ENCODE measurements at regions not wholly inside any gene's neighbourhood (a gene's known extent, or its start where the extent isn't known, plus 50 kb on each side); places are given as distances from the start of the nearest gene placed in this dataset.

DNA sequence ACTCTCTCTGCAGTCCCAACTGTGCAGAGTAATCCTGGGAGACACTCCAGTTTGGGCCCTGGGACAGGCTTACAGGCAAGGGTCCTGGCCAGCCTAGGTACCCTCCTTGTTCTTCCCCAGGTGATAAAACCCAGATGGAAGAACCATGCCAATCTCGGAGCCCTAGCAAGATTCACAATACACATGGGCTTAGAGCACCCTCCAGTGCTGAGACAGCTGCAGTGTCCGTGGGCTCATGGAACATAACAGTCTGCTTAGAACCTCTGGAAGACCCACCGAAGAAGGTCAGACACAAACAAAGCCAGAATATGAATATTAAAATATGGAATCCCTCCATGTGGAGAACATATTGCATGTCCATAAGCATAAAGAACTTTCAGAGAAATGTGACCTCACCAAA is 568.1 kb downstream of the KCNJ3 start:
- peak; percentile 95 for ATAC-seq
- Mint-ChIP-seq H3K9me3 (no peaks in the 10 kb centered on the region), H3K36me3 (no peaks in the 10 kb centered on the region), H3K27ac (no peak overlapping the region), H3K4me3 (no peak overlapping the region), H3K27me3 (ENCODE audit: low read depth) (no peaks in the 10 kb centered on the region), H3K4me1 (no peaks in the 10 kb centered on the region)
- POLR2A ChIA-PET, result no interaction called here
- TF ChIP-seq, protein P1, sequence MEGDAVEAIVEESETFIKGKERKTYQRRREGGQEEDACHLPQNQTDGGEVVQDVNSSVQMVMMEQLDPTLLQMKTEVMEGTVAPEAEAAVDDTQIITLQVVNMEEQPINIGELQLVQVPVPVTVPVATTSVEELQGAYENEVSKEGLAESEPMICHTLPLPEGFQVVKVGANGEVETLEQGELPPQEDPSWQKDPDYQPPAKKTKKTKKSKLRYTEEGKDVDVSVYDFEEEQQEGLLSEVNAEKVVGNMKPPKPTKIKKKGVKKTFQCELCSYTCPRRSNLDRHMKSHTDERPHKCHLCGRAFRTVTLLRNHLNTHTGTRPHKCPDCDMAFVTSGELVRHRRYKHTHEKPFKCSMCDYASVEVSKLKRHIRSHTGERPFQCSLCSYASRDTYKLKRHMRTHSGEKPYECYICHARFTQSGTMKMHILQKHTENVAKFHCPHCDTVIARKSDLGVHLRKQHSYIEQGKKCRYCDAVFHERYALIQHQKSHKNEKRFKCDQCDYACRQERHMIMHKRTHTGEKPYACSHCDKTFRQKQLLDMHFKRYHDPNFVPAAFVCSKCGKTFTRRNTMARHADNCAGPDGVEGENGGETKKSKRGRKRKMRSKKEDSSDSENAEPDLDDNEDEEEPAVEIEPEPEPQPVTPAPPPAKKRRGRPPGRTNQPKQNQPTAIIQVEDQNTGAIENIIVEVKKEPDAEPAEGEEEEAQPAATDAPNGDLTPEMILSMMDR (IDR thresholded peaks at IDR 0.05), result 0 out of 2 replicates have a peak, but pooled peaks have one; percentile 17
- no peak for TF ChIP-seq ZBTB21 (CRISPR knock-in tag; IDR thresholded peaks at IDR 0.05; ENCODE audit: borderline replicate concordance)
- CTCF ChIA-PET, result no interaction called here
- DNase-seq (ENCODE audit: low spot score), result peak; percentile 22

DNA sequence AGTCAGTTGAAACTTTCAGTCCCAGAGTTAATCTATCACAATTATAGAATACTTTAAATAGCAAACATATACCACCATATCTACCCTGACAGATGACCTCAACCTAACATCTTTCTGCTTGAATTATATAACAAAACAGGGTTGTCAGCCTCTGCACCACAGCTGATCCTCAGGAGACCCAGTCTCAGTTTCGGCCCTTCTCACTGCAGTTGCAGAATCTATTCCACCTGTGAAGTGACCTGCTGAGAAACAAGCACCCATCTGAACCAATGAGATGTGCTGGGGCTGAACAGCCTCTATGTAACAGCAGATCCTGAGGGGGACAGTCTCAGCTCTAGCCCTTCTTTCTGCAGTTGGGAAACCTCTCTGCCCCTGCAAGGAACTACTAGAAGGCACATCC is 567.6 kb downstream of the KCNJ3 start:
- ChIA-PET CTCF (no interaction called here), POLR2A (no interaction called here)
- TF ChIP-seq, protein P2, sequence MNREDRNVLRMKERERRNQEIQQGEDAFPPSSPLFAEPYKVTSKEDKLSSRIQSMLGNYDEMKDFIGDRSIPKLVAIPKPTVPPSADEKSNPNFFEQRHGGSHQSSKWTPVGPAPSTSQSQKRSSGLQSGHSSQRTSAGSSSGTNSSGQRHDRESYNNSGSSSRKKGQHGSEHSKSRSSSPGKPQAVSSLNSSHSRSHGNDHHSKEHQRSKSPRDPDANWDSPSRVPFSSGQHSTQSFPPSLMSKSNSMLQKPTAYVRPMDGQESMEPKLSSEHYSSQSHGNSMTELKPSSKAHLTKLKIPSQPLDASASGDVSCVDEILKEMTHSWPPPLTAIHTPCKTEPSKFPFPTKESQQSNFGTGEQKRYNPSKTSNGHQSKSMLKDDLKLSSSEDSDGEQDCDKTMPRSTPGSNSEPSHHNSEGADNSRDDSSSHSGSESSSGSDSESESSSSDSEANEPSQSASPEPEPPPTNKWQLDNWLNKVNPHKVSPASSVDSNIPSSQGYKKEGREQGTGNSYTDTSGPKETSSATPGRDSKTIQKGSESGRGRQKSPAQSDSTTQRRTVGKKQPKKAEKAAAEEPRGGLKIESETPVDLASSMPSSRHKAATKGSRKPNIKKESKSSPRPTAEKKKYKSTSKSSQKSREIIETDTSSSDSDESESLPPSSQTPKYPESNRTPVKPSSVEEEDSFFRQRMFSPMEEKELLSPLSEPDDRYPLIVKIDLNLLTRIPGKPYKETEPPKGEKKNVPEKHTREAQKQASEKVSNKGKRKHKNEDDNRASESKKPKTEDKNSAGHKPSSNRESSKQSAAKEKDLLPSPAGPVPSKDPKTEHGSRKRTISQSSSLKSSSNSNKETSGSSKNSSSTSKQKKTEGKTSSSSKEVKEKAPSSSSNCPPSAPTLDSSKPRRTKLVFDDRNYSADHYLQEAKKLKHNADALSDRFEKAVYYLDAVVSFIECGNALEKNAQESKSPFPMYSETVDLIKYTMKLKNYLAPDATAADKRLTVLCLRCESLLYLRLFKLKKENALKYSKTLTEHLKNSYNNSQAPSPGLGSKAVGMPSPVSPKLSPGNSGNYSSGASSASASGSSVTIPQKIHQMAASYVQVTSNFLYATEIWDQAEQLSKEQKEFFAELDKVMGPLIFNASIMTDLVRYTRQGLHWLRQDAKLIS (CRISPR knock-in tag; IDR thresholded peaks at IDR 0.05; ENCODE audit: borderline replicate concordance), result no peak
- TF ChIP-seq, protein P3, sequence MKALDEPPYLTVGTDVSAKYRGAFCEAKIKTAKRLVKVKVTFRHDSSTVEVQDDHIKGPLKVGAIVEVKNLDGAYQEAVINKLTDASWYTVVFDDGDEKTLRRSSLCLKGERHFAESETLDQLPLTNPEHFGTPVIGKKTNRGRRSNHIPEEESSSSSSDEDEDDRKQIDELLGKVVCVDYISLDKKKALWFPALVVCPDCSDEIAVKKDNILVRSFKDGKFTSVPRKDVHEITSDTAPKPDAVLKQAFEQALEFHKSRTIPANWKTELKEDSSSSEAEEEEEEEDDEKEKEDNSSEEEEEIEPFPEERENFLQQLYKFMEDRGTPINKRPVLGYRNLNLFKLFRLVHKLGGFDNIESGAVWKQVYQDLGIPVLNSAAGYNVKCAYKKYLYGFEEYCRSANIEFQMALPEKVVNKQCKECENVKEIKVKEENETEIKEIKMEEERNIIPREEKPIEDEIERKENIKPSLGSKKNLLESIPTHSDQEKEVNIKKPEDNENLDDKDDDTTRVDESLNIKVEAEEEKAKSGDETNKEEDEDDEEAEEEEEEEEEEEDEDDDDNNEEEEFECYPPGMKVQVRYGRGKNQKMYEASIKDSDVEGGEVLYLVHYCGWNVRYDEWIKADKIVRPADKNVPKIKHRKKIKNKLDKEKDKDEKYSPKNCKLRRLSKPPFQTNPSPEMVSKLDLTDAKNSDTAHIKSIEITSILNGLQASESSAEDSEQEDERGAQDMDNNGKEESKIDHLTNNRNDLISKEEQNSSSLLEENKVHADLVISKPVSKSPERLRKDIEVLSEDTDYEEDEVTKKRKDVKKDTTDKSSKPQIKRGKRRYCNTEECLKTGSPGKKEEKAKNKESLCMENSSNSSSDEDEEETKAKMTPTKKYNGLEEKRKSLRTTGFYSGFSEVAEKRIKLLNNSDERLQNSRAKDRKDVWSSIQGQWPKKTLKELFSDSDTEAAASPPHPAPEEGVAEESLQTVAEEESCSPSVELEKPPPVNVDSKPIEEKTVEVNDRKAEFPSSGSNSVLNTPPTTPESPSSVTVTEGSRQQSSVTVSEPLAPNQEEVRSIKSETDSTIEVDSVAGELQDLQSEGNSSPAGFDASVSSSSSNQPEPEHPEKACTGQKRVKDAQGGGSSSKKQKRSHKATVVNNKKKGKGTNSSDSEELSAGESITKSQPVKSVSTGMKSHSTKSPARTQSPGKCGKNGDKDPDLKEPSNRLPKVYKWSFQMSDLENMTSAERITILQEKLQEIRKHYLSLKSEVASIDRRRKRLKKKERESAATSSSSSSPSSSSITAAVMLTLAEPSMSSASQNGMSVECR (CRISPR knock-in tag; IDR thresholded peaks at IDR 0.05; ENCODE audit: borderline replicate concordance), result no peak
- TF ChIP-seq ZNF671 (CRISPR knock-in tag; IDR thresholded peaks at IDR 0.05) (no peak), NR3C1 (CRISPR knock-in tag; conservative IDR thresholded peaks at IDR 0.05; ENCODE audit: low read depth) (no peak), ETV6 (CRISPR knock-in tag; IDR thresholded peaks at IDR 0.05) (no peak), CBFB (CRISPR knock-in tag; IDR thresholded peaks at IDR 0.05; ENCODE audit: low read depth) (no peak), OVOL2 (CRISPR knock-in tag; IDR thresholded peaks at IDR 0.05; ENCODE audit: borderline replicate concordance) (no peak), SMAD4 (CRISPR knock-in tag; IDR thresholded peaks at IDR 0.05) (no peak), ZNF416 (CRISPR knock-in tag; IDR thresholded peaks at IDR 0.05) (no peak), ZNF423 (CRISPR knock-in tag; IDR thresholded peaks at IDR 0.05) (no peak)
- TF ChIP-seq, protein P4, sequence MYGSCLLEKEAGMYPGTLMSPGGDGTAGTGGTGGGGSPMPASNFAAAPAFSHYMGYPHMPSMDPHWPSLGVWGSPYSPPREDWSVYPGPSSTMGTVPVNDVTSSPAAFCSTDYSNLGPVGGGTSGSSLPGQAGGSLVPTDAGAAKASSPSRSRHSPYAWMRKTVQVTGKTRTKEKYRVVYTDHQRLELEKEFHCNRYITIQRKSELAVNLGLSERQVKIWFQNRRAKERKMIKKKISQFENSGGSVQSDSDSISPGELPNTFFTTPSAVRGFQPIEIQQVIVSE (CRISPR knock-in tag; IDR thresholded peaks at IDR 0.05; ENCODE audit: borderline replicate concordance), result no peak
- TF ChIP-seq, protein P5, sequence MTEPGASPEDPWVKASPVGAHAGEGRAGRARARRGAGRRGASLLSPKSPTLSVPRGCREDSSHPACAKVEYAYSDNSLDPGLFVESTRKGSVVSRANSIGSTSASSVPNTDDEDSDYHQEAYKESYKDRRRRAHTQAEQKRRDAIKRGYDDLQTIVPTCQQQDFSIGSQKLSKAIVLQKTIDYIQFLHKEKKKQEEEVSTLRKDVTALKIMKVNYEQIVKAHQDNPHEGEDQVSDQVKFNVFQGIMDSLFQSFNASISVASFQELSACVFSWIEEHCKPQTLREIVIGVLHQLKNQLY (CRISPR knock-in tag; IDR thresholded peaks at IDR 0.05), result no peak
- TF ChIP-seq, protein P6, sequence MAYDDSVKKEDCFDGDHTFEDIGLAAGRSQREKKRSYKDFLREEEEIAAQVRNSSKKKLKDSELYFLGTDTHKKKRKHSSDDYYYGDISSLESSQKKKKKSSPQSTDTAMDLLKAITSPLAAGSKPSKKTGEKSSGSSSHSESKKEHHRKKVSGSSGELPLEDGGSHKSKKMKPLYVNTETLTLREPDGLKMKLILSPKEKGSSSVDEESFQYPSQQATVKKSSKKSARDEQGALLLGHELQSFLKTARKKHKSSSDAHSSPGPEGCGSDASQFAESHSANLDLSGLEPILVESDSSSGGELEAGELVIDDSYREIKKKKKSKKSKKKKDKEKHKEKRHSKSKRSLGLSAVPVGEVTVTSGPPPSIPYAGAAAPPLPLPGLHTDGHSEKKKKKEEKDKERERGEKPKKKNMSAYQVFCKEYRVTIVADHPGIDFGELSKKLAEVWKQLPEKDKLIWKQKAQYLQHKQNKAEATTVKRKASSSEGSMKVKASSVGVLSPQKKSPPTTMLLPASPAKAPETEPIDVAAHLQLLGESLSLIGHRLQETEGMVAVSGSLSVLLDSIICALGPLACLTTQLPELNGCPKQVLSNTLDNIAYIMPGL (CRISPR knock-in tag; IDR thresholded peaks at IDR 0.05), result no peak
- TF ChIP-seq, protein P7, sequence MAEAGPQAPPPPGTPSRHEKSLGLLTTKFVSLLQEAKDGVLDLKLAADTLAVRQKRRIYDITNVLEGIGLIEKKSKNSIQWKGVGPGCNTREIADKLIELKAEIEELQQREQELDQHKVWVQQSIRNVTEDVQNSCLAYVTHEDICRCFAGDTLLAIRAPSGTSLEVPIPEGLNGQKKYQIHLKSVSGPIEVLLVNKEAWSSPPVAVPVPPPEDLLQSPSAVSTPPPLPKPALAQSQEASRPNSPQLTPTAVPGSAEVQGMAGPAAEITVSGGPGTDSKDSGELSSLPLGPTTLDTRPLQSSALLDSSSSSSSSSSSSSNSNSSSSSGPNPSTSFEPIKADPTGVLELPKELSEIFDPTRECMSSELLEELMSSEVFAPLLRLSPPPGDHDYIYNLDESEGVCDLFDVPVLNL (CRISPR knock-in tag; IDR thresholded peaks at IDR 0.05; ENCODE audit: borderline replicate concordance, low read depth), result no peak
- TF ChIP-seq, protein P8, sequence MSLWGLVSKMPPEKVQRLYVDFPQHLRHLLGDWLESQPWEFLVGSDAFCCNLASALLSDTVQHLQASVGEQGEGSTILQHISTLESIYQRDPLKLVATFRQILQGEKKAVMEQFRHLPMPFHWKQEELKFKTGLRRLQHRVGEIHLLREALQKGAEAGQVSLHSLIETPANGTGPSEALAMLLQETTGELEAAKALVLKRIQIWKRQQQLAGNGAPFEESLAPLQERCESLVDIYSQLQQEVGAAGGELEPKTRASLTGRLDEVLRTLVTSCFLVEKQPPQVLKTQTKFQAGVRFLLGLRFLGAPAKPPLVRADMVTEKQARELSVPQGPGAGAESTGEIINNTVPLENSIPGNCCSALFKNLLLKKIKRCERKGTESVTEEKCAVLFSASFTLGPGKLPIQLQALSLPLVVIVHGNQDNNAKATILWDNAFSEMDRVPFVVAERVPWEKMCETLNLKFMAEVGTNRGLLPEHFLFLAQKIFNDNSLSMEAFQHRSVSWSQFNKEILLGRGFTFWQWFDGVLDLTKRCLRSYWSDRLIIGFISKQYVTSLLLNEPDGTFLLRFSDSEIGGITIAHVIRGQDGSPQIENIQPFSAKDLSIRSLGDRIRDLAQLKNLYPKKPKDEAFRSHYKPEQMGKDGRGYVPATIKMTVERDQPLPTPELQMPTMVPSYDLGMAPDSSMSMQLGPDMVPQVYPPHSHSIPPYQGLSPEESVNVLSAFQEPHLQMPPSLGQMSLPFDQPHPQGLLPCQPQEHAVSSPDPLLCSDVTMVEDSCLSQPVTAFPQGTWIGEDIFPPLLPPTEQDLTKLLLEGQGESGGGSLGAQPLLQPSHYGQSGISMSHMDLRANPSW (CRISPR knock-in tag; conservative IDR thresholded peaks at IDR 0.05; ENCODE audit: low read depth), result no peak
- H3K4me1 Mint-ChIP-seq, result peaks cover 4% of the 10 kb centered on the region; the same call in 1 of the 2 replicates
- DNase-seq (ENCODE audit: low spot score) (no peak), ATAC-seq (no peak)
- H3K27ac Mint-ChIP-seq, result no peak overlapping the region
- no peaks in the 10 kb centered on the region for H3K9me3 Mint-ChIP-seq
- H3K4me3 Mint-ChIP-seq, result no peak overlapping the region
- no peaks in the 10 kb centered on the region for H3K36me3 Mint-ChIP-seq
- H3K27me3 Mint-ChIP-seq (ENCODE audit: low read depth), result no peaks in the 10 kb centered on the region
